H1 (cell line): ENCODE measurements at regions not wholly inside any gene's neighbourhood (a gene's known extent, or its start where the extent isn't known, plus 50 kb on each side); places are given as distances from the start of the nearest gene placed in this dataset.
A peak's percentile ranks its signal among the peaks of the same experiment; 100 is the strongest.

Experiments used
- CTCF ChIA-PET: fragments of 300-600 bp; sonication (Branson Sonifier 250); formaldehyde crosslinking; loops from one replicate; lab custom pipeline; 2021; ENCODE audit not compliant: partially characterized antibody; lab: Charles Lee
- POLR2A ChIA-PET: fragments of 300-600 bp; sonication (Branson Sonifier 250); formaldehyde crosslinking; loops from one replicate; lab custom pipeline; 2021; ENCODE audit warnings: inconsistent platforms; ENCODE audit not compliant: partially characterized antibody; lab: Charles Lee
- DNase-seq, 2 experiments: peaks; one replicate each; pipeline versions ENCODE4 v3.0.0 to v3.0.0-alpha.2; 2010 to 2022; ENCODE audit warnings: low spot score in 2 of 2, low read depth in 1 of 2, mixed read lengths in 1 of 2
- FAIRE-seq: peaks from 2 replicates; lab custom pipeline; 2011; peaks lifted over from hg19 to GRCh38; lab: Jason Lieb, UNC
- H2AFZ ChIP-seq: 2 replicates; pipeline ENCODE4 v1.8.1; 2012; ENCODE audit warnings: low read length, inconsistent platforms
- H2AK5ac ChIP-seq: 2 replicates; pipeline ENCODE4 v1.6.1; 2013; ENCODE audit warnings: low read depth, low read length
- H2BK120ac ChIP-seq: replicated peaks from 2 replicates; pipeline ENCODE3; 2013; ENCODE audit warnings: low read depth, low read length, inconsistent platforms
- H2BK12ac ChIP-seq: 2 replicates; pipeline ENCODE4 v1.6.1; 2013; ENCODE audit warnings: low read depth, low read length
- H2BK15ac ChIP-seq: 2 replicates; pipeline ENCODE4 v1.6.1; 2013; ENCODE audit warnings: low read length
- H2BK20ac ChIP-seq: 2 replicates; pipeline ENCODE4 v1.6.1; 2013; ENCODE audit warnings: low read length
- H2BK5ac ChIP-seq: 2 replicates; pipeline ENCODE4 v1.6.1; 2013; ENCODE audit warnings: low read depth, low read length
- H3K14ac ChIP-seq: 2 replicates; pipeline ENCODE4 v1.6.1; 2013; ENCODE audit warnings: inconsistent platforms; ENCODE audit not compliant: insufficient read length
- H3K18ac ChIP-seq: 2 replicates; pipeline ENCODE4 v1.6.1; 2013; ENCODE audit warnings: low read length; ENCODE audit errors: extremely low read depth
- H3K23ac ChIP-seq: 2 replicates; pipeline ENCODE4 v1.6.1; 2013; ENCODE audit warnings: inconsistent platforms; ENCODE audit not compliant: insufficient read length
- H3K23me2 ChIP-seq: 2 replicates; pipeline ENCODE4 v1.6.1; 2013; ENCODE audit warnings: low read depth, low read length
- H3K27ac ChIP-seq: 2 replicates; pipeline ENCODE4 v1.6.1; 2011; ENCODE audit warnings: low read depth, low read length, inconsistent platforms
- H3K27me3 ChIP-seq, 4 experiments: replicated peaks in 1 of 4; 1 replicate in 1 of 4; 2 replicates in 3 of 4; pipeline versions ENCODE4 v1.6.1 to v1.8.1; 2011 to 2013; ENCODE audit warnings: low read length in 3 of 4, mild to moderate bottlenecking in 3 of 4, inconsistent platforms in 2 of 4, mixed read lengths in 2 of 4, moderate library complexity in 1 of 4; ENCODE audit not compliant: control insufficient read depth in 3 of 4, insufficient read depth in 3 of 4; ENCODE audit errors: extremely low read depth in 1 of 4
- H3K36me3 ChIP-seq, 4 experiments: 2 replicates each; pipeline versions ENCODE4 v1.6.1 to v1.8.1; 2011 to 2013; ENCODE audit warnings: mild to moderate bottlenecking in 4 of 4, low read length in 3 of 4, moderate library complexity in 2 of 4, control low read depth in 1 of 4, inconsistent platforms in 1 of 4; ENCODE audit not compliant: insufficient read depth in 4 of 4, control insufficient read depth in 2 of 4
- H3K4ac ChIP-seq: replicated peaks from 2 replicates; pipeline ENCODE3; 2013; ENCODE audit warnings: low read length, low read depth, mixed read lengths, inconsistent platforms; ENCODE audit not compliant: insufficient read length
- H3K4me1 ChIP-seq, 4 experiments: replicated peaks in 1 of 4; 1 replicate in 1 of 4; 2 replicates in 3 of 4; pipeline versions ENCODE4 v1.6.1 to v1.8.1; 2011 to 2013; ENCODE audit warnings: low read length in 3 of 4, inconsistent platforms in 2 of 4, mixed read lengths in 1 of 4; ENCODE audit not compliant: insufficient read depth in 4 of 4, control insufficient read depth in 3 of 4
- H3K4me2 ChIP-seq, 2 experiments: 2 replicates each; pipeline versions ENCODE4 v1.6.1 to v1.8.1; 2011 to 2013; ENCODE audit warnings: low read depth in 2 of 2, low read length in 2 of 2, control low read depth in 1 of 2, inconsistent platforms in 1 of 2, mild to moderate bottlenecking in 1 of 2; ENCODE audit not compliant: insufficient read depth in 1 of 2
- H3K4me3 ChIP-seq, 4 experiments: fragments of 200-600, 300-600 bp in 1 of 4; sonication (generic), shearing (Covaris generic), sonication (Bioruptor Twin) in 1 of 4; 2 replicates each; pipeline versions ENCODE4 v1.5.1 to v1.8.1; 2011 to 2016; ENCODE audit warnings: low read length in 4 of 4, low read depth in 3 of 4, control low read depth in 2 of 4, inconsistent platforms in 2 of 4, mild to moderate bottlenecking in 2 of 4, mixed read lengths in 1 of 4, moderate library complexity in 1 of 4; ENCODE audit not compliant: insufficient read depth in 2 of 4; ENCODE audit errors: extremely low read depth in 1 of 4
- H3K56ac ChIP-seq: replicated peaks from 2 replicates; pipeline ENCODE3; 2013; ENCODE audit warnings: low read depth, mild to moderate bottlenecking, mixed read lengths, low read length, inconsistent platforms; ENCODE audit not compliant: insufficient read length
- H3K79me1 ChIP-seq: 2 replicates; pipeline ENCODE4 v1.6.1; 2013; ENCODE audit warnings: low read depth, low read length, control low read depth
- H3K79me2 ChIP-seq, 2 experiments: 2 replicates each; pipeline versions ENCODE4 v1.6.1 to v1.8.1; 2012 to 2013; ENCODE audit warnings: low read length in 2 of 2, mild to moderate bottlenecking in 2 of 2, inconsistent platforms in 1 of 2; ENCODE audit not compliant: insufficient read depth in 2 of 2, control insufficient read depth in 1 of 2
- H3K9ac ChIP-seq, 4 experiments: replicated peaks in 1 of 4; 1 replicate in 1 of 4; 2 replicates in 3 of 4; pipeline versions ENCODE4 v1.6.1 to v1.8.1; 2011 to 2013; ENCODE audit warnings: low read depth in 3 of 4, low read length in 3 of 4, control low read depth in 2 of 4, mild to moderate bottlenecking in 2 of 4, moderate library complexity in 2 of 4, inconsistent platforms in 1 of 4; ENCODE audit errors: extremely low read depth in 1 of 4
- H3K9me3 ChIP-seq, 2 experiments: 2 replicates each; pipeline versions ENCODE4 v1.6.1 to v1.8.1; 2012 to 2013; ENCODE audit warnings: mild to moderate bottlenecking in 2 of 2, moderate library complexity in 2 of 2, control low read depth in 1 of 2, inconsistent platforms in 1 of 2, low read depth in 1 of 2, low read length in 1 of 2, mixed read lengths in 1 of 2; ENCODE audit not compliant: insufficient read depth in 2 of 2
- H4K20me1 ChIP-seq, 2 experiments: replicated peaks in 1 of 2; 2 replicates each; pipeline versions ENCODE3 to v1.8.1; 2011 to 2013; ENCODE audit warnings: inconsistent platforms in 2 of 2, low read length in 2 of 2, mild to moderate bottlenecking in 1 of 2; ENCODE audit not compliant: insufficient read depth in 2 of 2, control insufficient read depth in 1 of 2
- H4K5ac ChIP-seq: 2 replicates; pipeline ENCODE4 v1.6.1; 2013; ENCODE audit warnings: low read length, low read depth, mixed read lengths, inconsistent platforms; ENCODE audit not compliant: insufficient read length
- H4K8ac ChIP-seq: 2 replicates; pipeline ENCODE4 v1.8.0; 2013; ENCODE audit warnings: mild to moderate bottlenecking, moderate library complexity, low read length, inconsistent platforms; ENCODE audit not compliant: insufficient read depth; ENCODE audit errors: extremely low read depth
- H4K91ac ChIP-seq: replicated peaks from 2 replicates; pipeline ENCODE3; 2013; ENCODE audit warnings: low read length, mixed read lengths, inconsistent platforms; ENCODE audit not compliant: insufficient read length
- CBX8 ChIP-seq: fragments of 300-800, 300-1000 bp; sonication (generic); IDR thresholded peaks from 2 replicates; pipeline ENCODE4 v1.7.1; 2016; ENCODE audit warnings: low read depth, low read length, borderline replicate concordance
- CEBPB ChIP-seq: IDR thresholded peaks from 2 replicates; pipeline ENCODE4 v1.6.1; 2012; ENCODE audit warnings: low read depth, low read length
- CHD1 ChIP-seq: IDR thresholded peaks from 2 replicates; pipeline ENCODE4 v1.6.1; 2012; ENCODE audit warnings: low read depth, low read length, improper control_type of control experiment
- CREB1 ChIP-seq: IDR thresholded peaks from 2 replicates; pipeline ENCODE4 v1.6.1; 2012; ENCODE audit warnings: inconsistent platforms
- GTF2F1 ChIP-seq: IDR thresholded peaks from 2 replicates; pipeline ENCODE4 v1.6.1; 2012; ENCODE audit warnings: low read depth, low read length, improper control_type of control experiment, borderline replicate concordance
- SAP30 ChIP-seq: fragments of 300-600 bp; sonication (generic); IDR thresholded peaks from 2 replicates; pipeline ENCODE4 v1.7.1; 2012; ENCODE audit warnings: low read length, moderate library complexity, mild to moderate bottlenecking, inconsistent platforms; ENCODE audit not compliant: insufficient read depth, insufficient replicate concordance
- SRF ChIP-seq: IDR thresholded peaks from 2 replicates; pipeline ENCODE4 v1.6.1; 2011; ENCODE audit warnings: mild to moderate bottlenecking, low read depth, low read length, moderate library complexity
- YY1 ChIP-seq: IDR thresholded peaks from 2 replicates; pipeline ENCODE4 v1.6.1; 2011; ENCODE audit warnings: low read depth, mild to moderate bottlenecking, low read length
- ZNF274 ChIP-seq: IDR thresholded peaks from 2 replicates; pipeline ENCODE4 v1.7.0; 2012; ENCODE audit warnings: low read length, borderline replicate concordance; ENCODE audit errors: extremely low read depth
- WGBS, 2 experiments: shearing (Covaris generic) in 1 of 2; methylation state at CpG; one replicate each; pipeline versions ENCODE4 v1.1.6 to v1.1.7; 2013 to 2015; ENCODE audit warnings: low lambda C conversion rate in 2 of 2, mixed read lengths in 2 of 2, inconsistent platforms in 1 of 2, low coverage in 1 of 2, missing lambda C conversion rate in 1 of 2; ENCODE audit not compliant: insufficient replicate concordance in 2 of 2, insufficient coverage in 1 of 2, insufficient read length in 1 of 2; ENCODE audit errors: extremely low coverage in 1 of 2, missing lambda C conversion rate in 1 of 2; 5-methylcytosine and 5-hydroxymethylcytosine counted together
- TF ChIP-seq, protein P1 (sequence below): IDR thresholded peaks from 2 replicates; pipeline ENCODE4 v1.6.1; 2011; ENCODE audit warnings: low read depth, mild to moderate bottlenecking, low read length; ENCODE audit not compliant: insufficient read depth

DNA sequence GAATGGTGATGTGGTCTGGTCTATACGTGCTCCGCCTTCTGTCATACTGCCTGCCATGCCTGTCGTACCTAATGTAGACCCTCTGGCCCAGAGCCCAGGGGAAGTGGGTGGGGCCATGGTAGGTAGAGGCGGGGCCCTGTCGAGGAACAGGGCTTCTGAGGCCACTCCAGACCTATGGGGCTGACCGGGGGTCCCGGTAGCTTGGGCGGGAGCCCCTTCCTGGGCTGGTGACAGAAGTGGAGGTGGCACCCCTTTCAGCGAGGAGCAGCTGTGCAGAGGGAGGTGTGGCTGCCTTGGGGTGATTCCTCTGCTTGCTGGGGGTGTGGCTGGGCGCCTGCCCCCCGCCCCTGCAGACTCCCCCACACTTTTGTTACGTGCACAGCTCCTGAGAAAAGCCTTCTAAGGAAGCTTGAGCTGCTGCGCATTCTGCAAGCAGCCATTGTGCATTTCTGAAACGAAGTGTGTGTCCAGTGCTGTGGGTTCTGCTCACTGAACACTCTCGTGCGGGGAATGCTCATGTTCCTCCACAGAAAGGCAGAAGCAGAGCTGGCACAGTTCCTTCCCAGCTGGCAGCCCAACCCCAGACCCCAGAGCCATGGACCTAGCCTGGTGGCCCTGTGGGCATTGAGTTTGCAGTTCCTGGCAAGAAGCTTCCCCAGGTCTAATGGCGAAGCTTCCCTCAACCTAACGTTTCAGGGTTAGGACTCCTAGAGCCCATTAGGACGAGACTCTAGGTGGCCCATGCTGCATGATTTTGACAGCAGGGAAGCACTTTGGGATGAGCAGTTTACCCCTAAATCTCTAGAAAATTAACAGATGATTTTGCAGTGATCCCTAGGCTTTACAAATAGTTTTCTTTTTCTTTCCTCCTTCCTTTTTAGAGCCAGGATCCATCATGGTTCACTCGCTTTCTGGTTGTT is 72.7 kb upstream of the HGFAC start:
- Histone ChIP-seq H3K4me1 (peaks cover 7 to 33% (median 21%) of the 10 kb centered on the region in 4 experiments), H3K4me2 (peak overlapping the region; percentile 51 to 68; a peak in 3 of 4 replicates), H3K9me3 (no peaks in the 10 kb centered on the region), H2BK120ac (no peak overlapping the region), H3K4ac (no peak overlapping the region), H2AK5ac (peak overlapping the region; percentile 86; the same call in 1 of the 2 replicates), H3K79me1 (peaks cover 4% of the 10 kb centered on the region), H3K18ac (peak overlapping the region; percentile 87; the same call in 1 of the 2 replicates), H3K4me3 (peak overlapping the region in 3 of 4 experiments; percentile 2 to 47 (median 14); a peak in 5 of 8 replicates), H4K8ac (no peak overlapping the region), H4K20me1 (peaks cover 15% of the 10 kb centered on the region in 2 experiments), H3K36me3 (no peaks in the 10 kb centered on the region), H4K5ac (no peak overlapping the region), H3K79me2 (no peaks in the 10 kb centered on the region), H3K9ac (no peak overlapping the region), H2BK5ac (peak overlapping the region; percentile 60; the same call in 1 of the 2 replicates), H2BK15ac (peak overlapping the region; percentile 95), H3K23ac (no peak overlapping the region), H2BK20ac (peak overlapping the region; percentile 43; the same call in 1 of the 2 replicates), H3K23me2 (peaks cover 9% of the 10 kb centered on the region; the same call in 1 of the 2 replicates), H4K91ac (peak overlapping the region; percentile 55), H2BK12ac (peak overlapping the region; percentile 68; the same call in 1 of the 2 replicates), H3K14ac (no peak overlapping the region), H3K27me3 (peaks cover 0 to 13% (median 10%) of the 10 kb centered on the region in 4 experiments; a peak in 3 of 7 replicates), H3K27ac (no peak overlapping the region), H3K56ac (no peak overlapping the region), H2AFZ (no peak overlapping the region)
- 71% methylated on average over 18 of the region's 20 CpGs; no CpG with 5 or more reads in 1 of the 2 experiments for WGBS, 2 experiments
- DNase-seq (peak in 1 of 2 experiments; percentile 45), FAIRE-seq (no peak)
- ChIA-PET POLR2A (interaction anchor here (1.3 kb wide), 1 partner anchor 16 kb away, joined by 3 read pairs; no protein-coding TSS in a partner anchor), CTCF (interaction anchor here (0.9 to 3.9 kb wide), 9 partner anchors 23 to 112 kb away, joined by 3 to 24 read pairs (median 10); no protein-coding TSS in a partner anchor)
- TF ChIP-seq YY1 (no peak), GTF2F1 (no peak), CREB1 (no peak), SAP30 (no peak), SRF (no peak), CBX8 (no peak), CEBPB (no peak), CHD1 (no peak), ZNF274 (no peak)
- TF ChIP-seq, protein P1, sequence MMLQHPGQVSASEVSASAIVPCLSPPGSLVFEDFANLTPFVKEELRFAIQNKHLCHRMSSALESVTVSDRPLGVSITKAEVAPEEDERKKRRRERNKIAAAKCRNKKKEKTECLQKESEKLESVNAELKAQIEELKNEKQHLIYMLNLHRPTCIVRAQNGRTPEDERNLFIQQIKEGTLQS = no peak
